Ishikawa (cell line): ENCODE measurements at regions not wholly inside any gene's neighbourhood (a gene's known extent, or its start where the extent isn't known, plus 50 kb on each side); places are given as distances from the start of the nearest gene placed in this dataset.

ENCODE experiments used
- TCF12 ChIP-seq: IDR thresholded peaks from 2 replicates; pipeline ENCODE4 v1.6.1; 2012; ENCODE audit warnings: low read depth
- YY1 ChIP-seq: IDR thresholded peaks from 2 replicates; pipeline ENCODE4 v1.6.1; 2012; ENCODE audit warnings: low read depth
- TF ChIP-seq, protein P1 (sequence below): IDR thresholded peaks from 2 replicates; pipeline ENCODE4 v1.6.1; 2012; ENCODE audit warnings: low read depth, mild to moderate bottlenecking

DNA sequence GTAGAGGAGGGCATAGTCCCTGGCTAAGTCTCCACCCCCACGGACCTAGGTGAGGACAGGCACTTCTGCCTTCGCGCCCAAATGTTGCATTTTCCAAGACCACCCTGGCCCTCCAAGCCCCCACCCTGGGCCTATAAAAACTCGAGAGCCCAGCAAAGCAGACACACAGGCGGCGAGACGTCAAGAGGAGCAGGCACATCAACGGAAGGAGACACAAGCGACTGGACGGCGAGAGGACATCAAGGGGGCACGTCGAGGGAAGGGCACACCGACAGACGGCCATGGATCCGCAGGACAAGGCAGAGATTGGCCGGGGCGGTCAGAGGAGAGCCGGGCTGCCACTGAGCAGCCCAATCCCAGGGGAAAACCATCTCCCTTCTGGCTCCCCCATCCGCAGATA, 348.0 kb downstream of the MTRR start:
- TF ChIP-seq TCF12 (no peak), YY1 (no peak)
- TF ChIP-seq, protein P1, sequence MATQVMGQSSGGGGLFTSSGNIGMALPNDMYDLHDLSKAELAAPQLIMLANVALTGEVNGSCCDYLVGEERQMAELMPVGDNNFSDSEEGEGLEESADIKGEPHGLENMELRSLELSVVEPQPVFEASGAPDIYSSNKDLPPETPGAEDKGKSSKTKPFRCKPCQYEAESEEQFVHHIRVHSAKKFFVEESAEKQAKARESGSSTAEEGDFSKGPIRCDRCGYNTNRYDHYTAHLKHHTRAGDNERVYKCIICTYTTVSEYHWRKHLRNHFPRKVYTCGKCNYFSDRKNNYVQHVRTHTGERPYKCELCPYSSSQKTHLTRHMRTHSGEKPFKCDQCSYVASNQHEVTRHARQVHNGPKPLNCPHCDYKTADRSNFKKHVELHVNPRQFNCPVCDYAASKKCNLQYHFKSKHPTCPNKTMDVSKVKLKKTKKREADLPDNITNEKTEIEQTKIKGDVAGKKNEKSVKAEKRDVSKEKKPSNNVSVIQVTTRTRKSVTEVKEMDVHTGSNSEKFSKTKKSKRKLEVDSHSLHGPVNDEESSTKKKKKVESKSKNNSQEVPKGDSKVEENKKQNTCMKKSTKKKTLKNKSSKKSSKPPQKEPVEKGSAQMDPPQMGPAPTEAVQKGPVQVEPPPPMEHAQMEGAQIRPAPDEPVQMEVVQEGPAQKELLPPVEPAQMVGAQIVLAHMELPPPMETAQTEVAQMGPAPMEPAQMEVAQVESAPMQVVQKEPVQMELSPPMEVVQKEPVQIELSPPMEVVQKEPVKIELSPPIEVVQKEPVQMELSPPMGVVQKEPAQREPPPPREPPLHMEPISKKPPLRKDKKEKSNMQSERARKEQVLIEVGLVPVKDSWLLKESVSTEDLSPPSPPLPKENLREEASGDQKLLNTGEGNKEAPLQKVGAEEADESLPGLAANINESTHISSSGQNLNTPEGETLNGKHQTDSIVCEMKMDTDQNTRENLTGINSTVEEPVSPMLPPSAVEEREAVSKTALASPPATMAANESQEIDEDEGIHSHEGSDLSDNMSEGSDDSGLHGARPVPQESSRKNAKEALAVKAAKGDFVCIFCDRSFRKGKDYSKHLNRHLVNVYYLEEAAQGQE, result no peak
